ENCODE measurements at regions not wholly inside any gene's neighbourhood (a gene's known extent, or its start where the extent isn't known, plus 50 kb on each side); places are given as distances from the start of the nearest gene placed in this dataset.
"Not testable (repeated sequence)": the region's sequence is repeated elsewhere in the genome, so short reads cannot be mapped to it uniquely, and the experiment has no call there.

DNA sequence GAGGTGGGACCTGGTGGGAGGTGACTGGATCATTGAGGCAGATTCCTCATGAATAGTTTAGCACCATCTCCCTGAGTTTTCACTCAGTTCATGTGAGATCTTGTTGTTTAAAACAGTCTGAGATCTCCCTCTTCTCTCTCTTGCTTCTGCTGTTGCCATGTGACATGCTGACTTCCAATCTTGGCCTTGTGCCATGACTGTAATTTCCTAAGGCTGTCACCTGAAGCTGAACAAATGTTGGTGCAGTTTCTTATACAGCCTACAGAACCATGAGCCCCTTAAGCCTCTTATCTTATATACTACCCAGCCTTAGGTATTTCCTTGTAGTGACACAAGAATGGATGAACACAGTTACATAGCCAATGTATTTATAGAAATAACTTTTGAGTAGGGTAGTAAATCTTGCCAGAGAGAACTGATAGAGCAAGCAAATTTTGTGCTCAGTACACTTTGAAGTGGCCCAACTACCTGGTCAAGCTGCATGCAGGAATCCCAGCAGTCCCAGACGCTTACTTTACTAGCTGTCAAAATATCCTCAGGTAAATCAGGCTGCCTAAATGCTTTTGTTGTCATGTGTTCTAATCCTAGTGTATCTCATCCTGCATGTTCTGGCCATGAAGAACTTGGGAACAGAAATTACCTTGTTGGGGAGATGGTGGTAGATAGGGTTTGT, 445.6 kb upstream of the MIS18BP1 start:
- no peak for DNase-seq

GRCh38 chr14:45686771-45687170, 433.8 kb upstream of the MIS18BP1 start:
- DNase-seq = no peak

- DNase-seq = no peak
Observed at GRCh38 chr14:45680531-45680930, 427.5 kb upstream of the MIS18BP1 start.

DNA sequence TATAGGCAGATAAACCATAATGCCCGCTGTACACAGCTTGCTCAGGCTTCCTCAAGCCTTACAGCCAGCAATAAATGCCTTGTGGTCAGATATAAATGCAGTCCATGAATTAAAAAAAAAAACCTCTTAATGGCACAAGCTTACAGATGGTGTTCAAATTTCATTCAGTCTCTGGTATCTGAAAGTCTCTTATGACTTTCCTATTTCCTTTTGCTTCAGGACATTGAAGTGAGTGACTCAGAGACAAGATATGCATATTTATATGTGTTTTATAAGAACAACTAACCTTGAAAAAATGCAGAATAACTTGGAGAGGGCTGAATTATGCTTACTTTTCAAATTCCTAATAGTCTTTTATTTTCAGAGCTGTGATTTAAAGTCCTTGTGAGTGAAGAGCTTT, 426.9 kb upstream of the MIS18BP1 start:
- no peak for DNase-seq

DNA sequence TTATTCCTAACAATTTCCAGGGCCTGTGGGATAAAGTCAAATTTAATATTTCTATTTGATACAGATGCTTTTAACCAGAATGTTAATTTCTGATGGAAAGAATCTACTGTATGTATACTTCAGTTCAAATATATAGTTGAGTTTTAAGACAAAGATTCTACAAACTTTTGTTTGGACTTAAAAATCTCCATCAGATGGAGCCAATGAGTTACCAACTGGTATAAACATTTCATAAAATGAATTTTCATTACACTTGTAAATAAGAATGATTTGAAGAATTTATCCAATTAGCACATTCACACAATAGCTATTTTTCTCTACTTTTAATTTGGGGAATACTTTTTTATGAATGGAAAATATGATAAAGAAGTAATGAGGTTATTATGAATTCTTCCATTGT, 425.2 kb upstream of the MIS18BP1 start:
- DNase-seq = no peak

GRCh38 chr14:45673420-45673819, 420.4 kb upstream of the MIS18BP1 start:
- no peak for DNase-seq

DNA sequence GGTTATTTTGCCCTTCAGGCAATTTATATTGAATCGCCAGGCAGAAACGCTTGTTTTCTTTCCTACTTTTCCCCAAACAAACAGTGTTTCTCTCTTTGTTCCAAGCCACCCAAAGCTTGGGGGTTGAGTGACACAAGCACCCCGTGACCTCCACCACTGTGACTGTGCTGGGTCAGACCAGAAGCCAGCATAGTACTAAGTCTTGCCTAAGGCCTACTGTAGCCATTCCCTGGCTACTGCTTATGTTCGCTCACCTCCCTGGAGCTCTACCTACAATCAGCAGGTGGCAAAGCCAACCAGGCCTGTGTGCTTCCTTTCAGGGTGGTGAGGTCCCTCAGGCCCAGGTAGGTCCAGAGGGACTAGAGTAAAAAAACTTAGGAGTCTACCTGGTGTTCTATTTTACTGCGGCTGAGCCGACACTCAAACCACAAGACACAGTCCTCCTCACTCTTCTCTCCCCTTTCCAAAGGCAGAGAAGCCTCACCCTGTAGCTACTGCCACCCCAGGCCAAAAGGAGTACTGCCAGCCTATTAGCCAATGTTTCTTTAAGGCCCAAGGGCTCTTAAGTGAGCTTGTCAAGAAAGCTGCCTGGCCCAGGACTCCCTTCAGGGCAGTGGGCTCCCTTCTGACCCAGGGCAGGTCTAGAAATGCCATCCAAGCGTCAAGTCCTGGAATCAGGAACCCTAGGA, 411.8 kb upstream of the MIS18BP1 start:
- DNase-seq = no peak

DNA sequence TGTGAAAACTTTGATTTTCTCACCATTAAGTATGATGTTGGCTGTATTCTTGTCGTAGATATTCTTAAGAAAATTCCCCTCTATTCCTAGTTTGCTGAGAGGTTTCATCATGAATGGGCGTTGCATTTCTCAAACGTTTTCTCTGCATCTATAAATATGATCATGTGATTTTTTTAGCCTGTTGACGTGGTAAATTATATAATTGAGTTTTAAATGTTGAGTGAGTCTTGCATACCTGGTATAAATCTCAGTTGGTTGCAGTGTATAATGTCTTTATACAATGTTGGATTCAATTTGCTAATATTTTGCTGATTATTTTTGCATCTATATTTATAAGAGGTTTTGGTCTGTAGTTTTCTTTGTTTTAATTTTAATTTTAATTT, 405.9 kb upstream of the MIS18BP1 start:
- DNase-seq = no peak

- DNase-seq = no peak
Observed at GRCh38 chr14:45658226-45658916, 405.4 kb upstream of the MIS18BP1 start.

GRCh38 chr14:45651890-45652289, 398.9 kb upstream of the MIS18BP1 start:
- no peak for DNase-seq

DNA sequence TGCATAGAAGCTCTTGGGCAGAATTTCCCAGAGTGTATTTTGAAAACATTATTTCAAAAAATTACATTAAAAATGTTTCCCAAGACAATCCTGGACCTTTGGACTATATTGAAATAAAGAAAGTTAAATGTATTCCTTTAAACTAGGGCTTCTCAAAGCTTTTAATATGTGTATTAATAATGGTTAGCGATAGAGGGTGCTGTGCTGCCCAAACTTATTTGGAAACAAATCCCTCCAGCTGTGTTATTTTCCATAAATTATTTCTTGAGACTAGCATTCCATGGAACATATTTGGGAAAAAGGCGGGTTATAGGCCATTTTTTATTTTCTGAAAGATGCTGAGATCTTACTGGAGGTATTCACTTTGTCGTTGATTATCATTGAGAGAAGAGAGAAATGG, 397.8 kb upstream of the MIS18BP1 start:
- DNase-seq = no peak

DNA sequence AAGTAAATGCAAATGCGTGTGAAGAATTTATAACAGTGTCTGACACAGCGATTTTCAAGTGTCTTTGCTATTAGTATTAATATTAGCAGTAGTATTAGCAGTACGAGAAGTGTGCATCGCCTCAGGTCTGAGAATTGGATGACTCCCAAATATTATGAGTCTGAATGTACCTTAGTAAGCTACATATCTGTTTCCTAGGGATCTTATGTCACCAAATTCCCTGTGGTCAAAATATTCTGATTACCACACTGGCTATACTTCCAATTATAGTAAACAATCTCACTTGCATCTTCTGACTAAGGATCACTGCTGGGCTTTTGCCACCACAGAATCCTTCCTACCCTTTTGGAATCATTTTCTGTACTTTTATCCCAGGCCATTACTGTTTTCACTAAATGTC, 396.0 kb upstream of the MIS18BP1 start:
- DNase-seq = no peak

- DNase-seq = no peak
Observed at GRCh38 chr14:45641541-45641940, 388.5 kb upstream of the MIS18BP1 start.

DNA sequence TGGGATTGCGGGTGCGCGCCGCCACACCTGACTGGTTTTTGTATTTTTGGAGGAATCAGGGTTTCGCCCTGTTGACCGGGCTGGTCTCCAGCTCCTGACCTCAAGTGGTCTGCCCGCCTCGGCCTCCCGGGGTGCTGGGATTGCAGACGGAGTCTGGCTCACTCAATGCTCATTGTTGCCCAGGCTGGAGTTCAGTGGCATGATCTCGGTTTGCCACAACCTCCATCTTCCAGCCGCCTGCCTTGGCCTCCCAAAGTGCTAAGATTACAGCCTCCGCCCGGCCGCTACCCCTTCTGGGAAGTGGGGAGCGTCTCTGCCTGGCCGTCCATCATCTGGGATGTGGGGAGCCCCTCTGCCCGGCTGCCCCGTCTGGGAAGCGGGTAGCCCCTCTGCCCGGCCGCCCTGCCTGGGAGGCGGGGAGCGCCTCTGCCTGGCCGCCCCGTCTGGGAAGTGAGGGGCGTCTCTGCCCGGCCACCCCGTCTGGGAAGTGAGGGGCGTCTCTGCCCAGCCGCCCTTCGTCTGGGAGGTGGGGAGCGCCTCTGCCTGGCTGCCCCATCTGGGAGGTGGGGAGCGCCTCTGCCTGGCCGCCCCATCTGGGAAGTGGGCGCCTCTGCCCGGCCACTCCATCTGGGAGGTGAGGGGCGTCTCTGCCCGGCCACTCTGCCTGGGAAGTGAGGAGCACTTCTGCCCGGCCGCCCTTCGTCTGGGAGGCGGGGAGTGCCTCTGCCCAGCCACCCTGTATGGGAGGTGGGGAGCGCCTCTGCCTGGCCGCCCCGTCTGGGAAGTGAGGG, 381.8 kb upstream of the MIS18BP1 start:
- DNase-seq = not testable (repeated sequence)

GRCh38 chr14:45633220-45633984, 380.4 kb upstream of the MIS18BP1 start:
- no peak for DNase-seq

- DNase-seq = no peak
Observed at GRCh38 chr14:45621731-45622130, 368.7 kb upstream of the MIS18BP1 start.

DNA sequence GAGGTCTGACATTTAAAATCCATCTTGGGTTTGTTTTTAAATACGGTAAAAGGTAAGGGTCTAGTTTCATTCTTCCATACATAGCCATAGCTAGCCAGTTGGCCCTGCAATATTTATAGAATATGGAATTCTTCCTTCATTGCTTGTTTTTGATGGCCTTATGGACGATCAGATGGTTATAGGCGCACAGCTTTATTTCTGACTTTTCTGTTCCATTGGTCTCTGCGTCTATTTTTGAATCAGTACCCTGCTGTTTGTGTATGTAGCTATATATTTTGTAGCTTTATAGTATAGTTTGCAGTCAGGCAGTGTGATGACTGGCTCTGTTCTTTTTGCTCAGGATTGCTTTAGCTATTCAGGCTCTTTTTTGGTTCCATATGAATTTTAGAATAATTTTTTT, 366.8 kb upstream of the MIS18BP1 start:
- no peak for DNase-seq

GRCh38 chr14:45610318-45610717, 357.3 kb upstream of the MIS18BP1 start:
- no peak for DNase-seq

- DNase-seq = no peak
Observed at GRCh38 chr14:45587142-45587541, 334.1 kb upstream of the MIS18BP1 start.

DNA sequence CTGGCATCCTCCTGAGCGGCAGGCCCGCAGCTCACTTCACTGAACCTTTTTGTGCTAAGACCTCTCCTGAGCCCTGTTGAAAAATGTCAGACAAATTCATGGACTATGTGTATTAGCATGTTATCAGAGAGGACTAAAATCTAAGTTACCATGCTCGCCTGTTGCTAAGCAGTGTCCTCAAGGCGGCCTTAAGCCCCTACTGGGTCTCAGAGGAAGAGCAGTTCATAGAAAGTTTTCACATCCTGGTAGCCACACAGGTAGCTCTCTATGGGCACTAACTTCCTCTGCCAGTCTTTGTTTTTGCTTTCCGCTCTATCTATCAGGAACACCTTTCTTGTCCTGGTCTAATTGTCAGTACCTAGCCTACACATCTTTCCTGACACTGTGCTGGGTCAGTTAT, 306.6 kb upstream of the MIS18BP1 start:
- no peak for DNase-seq

DNA sequence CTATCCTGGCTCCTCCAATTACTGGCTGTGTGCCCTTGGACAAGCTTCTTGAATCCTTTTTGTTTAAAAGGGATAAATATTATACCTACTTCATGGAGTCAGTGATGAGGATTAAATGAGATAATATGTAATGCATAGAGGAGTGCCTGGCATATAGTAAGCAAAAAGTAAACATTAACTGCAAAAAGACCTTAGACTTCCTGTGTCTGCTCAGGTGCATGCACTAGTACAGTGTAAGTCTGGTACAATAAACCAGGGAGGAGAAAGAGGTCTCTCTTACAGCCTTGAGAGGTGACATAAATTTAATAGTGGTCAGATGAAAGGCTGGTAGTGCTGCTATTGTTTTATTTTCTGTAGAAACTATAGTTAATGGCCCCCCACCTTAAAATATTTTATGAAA, 305.2 kb upstream of the MIS18BP1 start:
- DNase-seq = no peak

GRCh38 chr14:45553981-45554380, 301.0 kb upstream of the MIS18BP1 start:
- DNase-seq = no peak
